ENCODE measurements at regions not wholly inside any gene's neighbourhood (a gene's known extent, or its start where the extent isn't known, plus 50 kb on each side); places are given as distances from the start of the nearest gene placed in this dataset.

GRCh38 chr1:234759888-234760287, 149.9 kb upstream of the IRF2BP2 start:
- no peak for DNase-seq (ENCODE audit: low spot score)

GRCh38 chr1:234758851-234759250, 148.9 kb upstream of the IRF2BP2 start:
- no peak for DNase-seq (ENCODE audit: low spot score)

- DNase-seq (ENCODE audit: low spot score), result no peak
These were observed 146.9 kb upstream of the IRF2BP2 start for GRCh38 chr1:234756857-234757256.

GRCh38 chr1:234756066-234756774, 146.2 kb upstream of the IRF2BP2 start:
- DNase-seq (ENCODE audit: low spot score), result no peak

GRCh38 chr1:234755449-234755863, 145.5 kb upstream of the IRF2BP2 start:
- peak; percentile 87 for DNase-seq (ENCODE audit: low spot score)

GRCh38 chr1:234753979-234754378, 144.0 kb upstream of the IRF2BP2 start:
- DNase-seq (ENCODE audit: low spot score), result no peak

GRCh38 chr1:234752927-234753326, 142.9 kb upstream of the IRF2BP2 start:
- DNase-seq (ENCODE audit: low spot score), result no peak

GRCh38 chr1:234751678-234752077, 141.7 kb upstream of the IRF2BP2 start:
- no peak for DNase-seq (ENCODE audit: low spot score)

- DNase-seq (ENCODE audit: low spot score), result peak; percentile 98
These were observed 141.1 kb upstream of the IRF2BP2 start for GRCh38 chr1:234750922-234751627.

GRCh38 chr1:234748713-234749112, 138.7 kb upstream of the IRF2BP2 start:
- DNase-seq (ENCODE audit: low spot score), result no peak

GRCh38 chr1:234748066-234748465, 138.1 kb upstream of the IRF2BP2 start:
- peak; percentile 28 for DNase-seq (ENCODE audit: low spot score)

GRCh38 chr1:234746798-234747196, 136.8 kb upstream of the IRF2BP2 start:
- no peak for DNase-seq (ENCODE audit: low spot score)

- no peak for DNase-seq (ENCODE audit: low spot score)
These were observed 136.1 kb upstream of the IRF2BP2 start for GRCh38 chr1:234745844-234746797.

GRCh38 chr1:234745276-234745675, 135.3 kb upstream of the IRF2BP2 start:
- no peak for DNase-seq (ENCODE audit: low spot score)

GRCh38 chr1:234743791-234744611, 134.0 kb upstream of the IRF2BP2 start:
- DNase-seq (ENCODE audit: low spot score), result no peak

GRCh38 chr1:234742622-234743021, 132.6 kb upstream of the IRF2BP2 start:
- no peak for DNase-seq (ENCODE audit: low spot score)

- no peak for DNase-seq (ENCODE audit: low spot score)
These were observed 128.0 kb upstream of the IRF2BP2 start for GRCh38 chr1:234737967-234738314.

GRCh38 chr1:234735916-234736315, 125.9 kb upstream of the IRF2BP2 start:
- no peak for DNase-seq (ENCODE audit: low spot score)

GRCh38 chr1:234735476-234735875, 125.5 kb upstream of the IRF2BP2 start:
- DNase-seq (ENCODE audit: low spot score), result no peak

GRCh38 chr1:234734869-234735268, 124.9 kb upstream of the IRF2BP2 start:
- DNase-seq (ENCODE audit: low spot score), result no peak

GRCh38 chr1:234734412-234734835, 124.4 kb upstream of the IRF2BP2 start:
- no peak for DNase-seq (ENCODE audit: low spot score)

GRCh38 chr1:234733427-234733826, 123.4 kb upstream of the IRF2BP2 start:
- no peak for DNase-seq (ENCODE audit: low spot score)

Measured in pons (tissue), 1 donor.